Mesenchymal stem cell (in vitro differentiated cells and primary cell): ENCODE measurements at regions not wholly inside any gene's neighbourhood (a gene's known extent, or its start where the extent isn't known, plus 50 kb on each side); places are given as distances from the start of the nearest gene placed in this dataset.

Experiments used
- DNase-seq: peaks from one replicate; pipeline ENCODE4 v3.0.0-alpha.2; 2013
- H2AFZ ChIP-seq: one replicate; pipeline ENCODE4 v1.6.1; 2013; ENCODE audit warnings: low read depth, mild to moderate bottlenecking, control low read depth, inconsistent platforms, low read length, moderate library complexity
- H2AK5ac ChIP-seq: 2 replicates; pipeline ENCODE4 v1.6.1; 2013; ENCODE audit warnings: low read length, moderate library complexity, mild to moderate bottlenecking, inconsistent platforms; ENCODE audit not compliant: severe bottlenecking
- H2BK120ac ChIP-seq: one replicate; pipeline ENCODE4 v1.6.1; 2013; ENCODE audit warnings: low read depth, mild to moderate bottlenecking, inconsistent platforms, low read length, moderate library complexity
- H2BK12ac ChIP-seq, 2 experiments: one replicate each; pipeline ENCODE4 v1.6.1; 2013; ENCODE audit warnings: inconsistent platforms in 2 of 2, low read length in 2 of 2, mild to moderate bottlenecking in 2 of 2, moderate library complexity in 2 of 2, control low read depth in 1 of 2
- H2BK15ac ChIP-seq: one replicate; pipeline ENCODE4 v1.6.1; 2013; ENCODE audit warnings: mild to moderate bottlenecking, low read depth, inconsistent platforms; ENCODE audit not compliant: poor library complexity, severe bottlenecking
- H2BK5ac ChIP-seq: 2 replicates; pipeline ENCODE4 v1.6.1; 2013; ENCODE audit warnings: low read depth, mild to moderate bottlenecking, low read length, control low read depth, inconsistent platforms; ENCODE audit not compliant: poor library complexity, severe bottlenecking
- H3K14ac ChIP-seq, 2 experiments: one replicate each; pipeline ENCODE4 v1.6.1; 2013; ENCODE audit warnings: inconsistent platforms in 2 of 2, low read length in 2 of 2, control low read depth in 1 of 2, mild to moderate bottlenecking in 1 of 2, moderate library complexity in 1 of 2
- H3K18ac ChIP-seq, 2 experiments: one replicate each; pipeline ENCODE4 v1.6.1; 2013; ENCODE audit warnings: inconsistent platforms in 2 of 2, low read length in 2 of 2, control low read depth in 1 of 2, low read depth in 1 of 2, mild to moderate bottlenecking in 1 of 2
- H3K23ac ChIP-seq, 2 experiments: one replicate each; pipeline ENCODE4 v1.6.1; 2013; ENCODE audit warnings: inconsistent platforms in 2 of 2, low read length in 2 of 2, mild to moderate bottlenecking in 2 of 2, moderate library complexity in 2 of 2, control low read depth in 1 of 2
- H3K27ac ChIP-seq: 2 replicates; pipeline ENCODE4 v1.5.1; 2013; ENCODE audit warnings: mild to moderate bottlenecking, moderate library complexity, low read length, control low read depth, inconsistent platforms; ENCODE audit not compliant: poor library complexity, severe bottlenecking
- H3K27me3 ChIP-seq, 2 experiments: 2 replicates each; pipeline versions ENCODE4 v1.6.1 to v1.7.0; 2013; ENCODE audit warnings: low read length in 2 of 2, mild to moderate bottlenecking in 2 of 2, moderate library complexity in 2 of 2, control low read depth in 1 of 2, inconsistent platforms in 1 of 2; ENCODE audit not compliant: control insufficient read depth in 1 of 2, insufficient read depth in 1 of 2
- H3K36me3 ChIP-seq, 2 experiments: 2 replicates each; pipeline versions ENCODE4 v1.6.1 to v1.7.0; 2013; ENCODE audit warnings: low read length in 2 of 2, control low read depth in 1 of 2, inconsistent platforms in 1 of 2, low read depth in 1 of 2, mild to moderate bottlenecking in 1 of 2; ENCODE audit not compliant: insufficient read depth in 2 of 2, control insufficient read depth in 1 of 2
- H3K4ac ChIP-seq, 2 experiments: one replicate each; pipeline ENCODE4 v1.6.1; 2013; ENCODE audit warnings: inconsistent platforms in 2 of 2, low read length in 2 of 2, mild to moderate bottlenecking in 2 of 2, moderate library complexity in 2 of 2, control low read depth in 1 of 2, low read depth in 1 of 2
- H3K4me1 ChIP-seq: 2 replicates; pipeline ENCODE4 v1.6.1; 2013; ENCODE audit warnings: low read depth, low read length, control low read depth; ENCODE audit not compliant: control insufficient read depth, insufficient read depth
- H3K4me2 ChIP-seq: 2 replicates; pipeline ENCODE4 v1.6.1; 2013; ENCODE audit warnings: low read length, mild to moderate bottlenecking, inconsistent platforms; ENCODE audit not compliant: poor library complexity, severe bottlenecking
- H3K4me3 ChIP-seq, 2 experiments: 2 replicates each; pipeline versions ENCODE4 v1.5.1 to v1.7.0; 2013; ENCODE audit warnings: low read length in 2 of 2, mild to moderate bottlenecking in 2 of 2, control low read depth in 1 of 2, low read depth in 1 of 2; ENCODE audit not compliant: insufficient read depth in 1 of 2
- H3K79me1 ChIP-seq: replicated peaks from 2 replicates; pipeline ENCODE4 v1.6.1; 2013; ENCODE audit warnings: mild to moderate bottlenecking, control low read depth, low read length, inconsistent platforms; ENCODE audit not compliant: poor library complexity, severe bottlenecking
- H3K9ac ChIP-seq: 2 replicates; pipeline ENCODE4 v1.7.0; 2013; ENCODE audit warnings: mild to moderate bottlenecking, low read length, moderate library complexity
- H3K9me3 ChIP-seq: 2 replicates; pipeline ENCODE4 v1.7.0; 2013; ENCODE audit warnings: mild to moderate bottlenecking, low read length; ENCODE audit not compliant: control insufficient read depth
- H4K8ac ChIP-seq: one replicate; pipeline ENCODE4 v1.6.1; 2013; ENCODE audit warnings: inconsistent platforms, mild to moderate bottlenecking, low read length, moderate library complexity
- H4K91ac ChIP-seq: one replicate; pipeline ENCODE4 v1.6.1; 2013; ENCODE audit warnings: mild to moderate bottlenecking, low read length, inconsistent platforms
- WGBS: methylation state at CpG from one replicate; pipeline ENCODE4 v1.1.7; 2013; ENCODE audit warnings: mixed read lengths; 5-methylcytosine and 5-hydroxymethylcytosine counted together

DNA sequence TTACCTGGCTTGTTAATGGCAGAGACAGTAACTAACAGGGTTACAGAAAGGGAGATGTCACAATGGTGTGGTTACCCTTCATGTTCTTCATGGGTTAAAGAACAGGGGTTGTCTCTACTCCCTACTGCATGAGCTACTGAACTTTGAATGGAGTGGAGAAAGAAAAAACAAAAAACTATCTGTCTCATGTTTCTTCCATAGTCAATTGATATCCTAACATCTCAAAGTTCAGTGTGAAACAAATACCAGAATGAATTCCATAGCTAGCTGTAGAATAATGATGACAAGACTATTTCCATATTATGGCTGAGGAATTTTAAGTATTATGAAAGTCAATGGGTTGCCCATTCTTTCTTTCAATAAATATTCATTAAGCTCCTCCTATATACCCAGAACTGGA, 161.3 kb upstream of the LPP start:
- Histone ChIP-seq H4K8ac (no peak overlapping the region), H3K4ac (no peak overlapping the region)

DNA sequence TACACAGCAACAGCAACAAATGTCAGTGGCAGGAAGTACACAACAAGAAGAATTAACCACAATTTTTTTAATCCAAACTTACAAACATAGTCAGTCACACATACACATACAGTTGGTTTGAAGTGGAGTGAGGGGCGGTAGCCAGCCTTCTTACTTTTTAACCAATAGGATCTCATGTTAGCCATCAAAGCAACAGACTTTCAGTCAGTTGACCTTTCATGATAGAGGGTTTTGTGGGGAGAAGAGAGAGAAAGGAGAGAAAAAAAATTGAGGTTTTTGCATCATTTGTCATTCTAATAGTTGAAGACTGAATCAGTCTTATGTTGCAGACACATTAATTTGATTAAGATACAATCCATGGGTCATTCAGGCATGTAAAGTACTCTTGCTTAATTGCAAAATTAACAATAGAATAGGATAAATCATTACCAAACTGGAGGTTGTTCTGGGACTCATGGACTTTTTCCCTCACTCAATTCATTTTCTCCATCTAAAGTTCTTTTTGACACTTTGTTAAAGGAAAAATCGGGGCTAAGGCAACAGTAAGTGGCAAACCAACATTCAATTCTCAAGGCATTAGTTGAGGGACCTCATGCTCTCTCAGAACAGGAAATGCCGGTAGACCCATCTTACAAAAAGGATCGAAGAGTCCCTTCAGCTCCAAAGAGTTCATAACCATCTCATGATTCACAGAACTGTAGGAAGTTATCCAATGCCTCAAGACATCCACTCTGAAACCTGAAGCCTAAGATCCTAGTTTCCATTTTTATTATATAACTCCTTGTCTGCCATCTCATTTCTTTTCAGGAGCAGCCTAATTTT, 159.5 kb upstream of the LPP start:
- Histone ChIP-seq H3K4me2 (no peak overlapping the region), H2BK15ac (no peak overlapping the region), H2BK120ac (no peak overlapping the region), H3K9me3 (no peaks in the 10 kb centered on the region), H3K9ac (no peak overlapping the region), H3K14ac (no peak overlapping the region), H3K79me1 (no peaks in the 10 kb centered on the region), H3K27ac (no peak overlapping the region), H2AFZ (no peak overlapping the region), H3K4ac (no peak overlapping the region), H3K36me3 (no peaks in the 10 kb centered on the region), H4K8ac (no peak overlapping the region), H4K91ac (no peak overlapping the region), H2BK5ac (no peak overlapping the region), H2BK12ac (no peak overlapping the region), H3K4me1 (peaks cover 5% of the 10 kb centered on the region), H3K4me3 (no peak overlapping the region), H3K23ac (no peak overlapping the region), H3K27me3 (no peaks in the 10 kb centered on the region), H3K18ac (no peak overlapping the region), H2AK5ac (no peak overlapping the region)
- 65% methylated on average over 3 of the region's 4 CpGs for WGBS
- peak; percentile 31 for DNase-seq

More for the DNA sequence above, 161.3 kb upstream of the LPP start:
- Histone ChIP-seq H3K4me2 (no peak overlapping the region), H3K4me1 (peaks cover 7% of the 10 kb centered on the region), H3K79me1 (no peaks in the 10 kb centered on the region), H3K18ac (no peak overlapping the region), H2BK12ac (no peak overlapping the region), H3K27me3 (no peaks in the 10 kb centered on the region), H4K91ac (no peak overlapping the region), H3K4me3 (no peak overlapping the region), H2AFZ (no peak overlapping the region), H3K36me3 (no peaks in the 10 kb centered on the region), H3K27ac (no peak overlapping the region), H3K23ac (no peak overlapping the region), H2BK5ac (no peak overlapping the region), H2BK120ac (no peak overlapping the region), H3K14ac (no peak overlapping the region), H3K9ac (no peak overlapping the region), H2AK5ac (no peak overlapping the region), H2BK15ac (no peak overlapping the region), H3K9me3 (no peaks in the 10 kb centered on the region)
- no peak for DNase-seq

DNA sequence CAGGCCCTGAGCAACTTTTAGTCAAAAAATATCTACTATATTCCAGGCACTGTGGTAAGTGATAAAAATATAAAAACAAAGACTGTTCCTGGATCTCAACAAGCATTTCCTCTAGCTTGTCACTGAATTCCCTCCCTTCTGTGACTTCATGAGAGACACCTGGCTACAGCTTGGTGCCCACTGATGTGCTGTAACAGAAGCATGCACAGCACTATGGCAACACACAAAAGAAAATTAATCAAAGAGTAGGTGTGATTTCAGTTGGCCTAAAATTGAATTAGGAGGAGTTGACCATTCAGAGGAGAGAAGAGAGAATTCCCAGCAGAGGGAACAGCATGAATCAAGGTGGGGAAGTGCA, 158.9 kb upstream of the LPP start:
- Histone ChIP-seq H2BK12ac (no peak overlapping the region), H2AFZ (no peak overlapping the region), H3K14ac (no peak overlapping the region), H3K9ac (no peak overlapping the region), H3K4me3 (no peak overlapping the region), H3K27me3 (no peaks in the 10 kb centered on the region), H2AK5ac (no peak overlapping the region), H4K8ac (no peak overlapping the region), H2BK15ac (no peak overlapping the region), H3K27ac (no peak overlapping the region), H4K91ac (no peak overlapping the region), H3K36me3 (no peaks in the 10 kb centered on the region), H3K23ac (no peak overlapping the region), H3K4ac (no peak overlapping the region), H3K9me3 (no peaks in the 10 kb centered on the region), H3K4me1 (no peaks in the 10 kb centered on the region), H2BK5ac (no peak overlapping the region), H2BK120ac (no peak overlapping the region), H3K4me2 (no peak overlapping the region), H3K18ac (no peak overlapping the region), H3K79me1 (no peaks in the 10 kb centered on the region)
- DNase-seq = no peak

DNA sequence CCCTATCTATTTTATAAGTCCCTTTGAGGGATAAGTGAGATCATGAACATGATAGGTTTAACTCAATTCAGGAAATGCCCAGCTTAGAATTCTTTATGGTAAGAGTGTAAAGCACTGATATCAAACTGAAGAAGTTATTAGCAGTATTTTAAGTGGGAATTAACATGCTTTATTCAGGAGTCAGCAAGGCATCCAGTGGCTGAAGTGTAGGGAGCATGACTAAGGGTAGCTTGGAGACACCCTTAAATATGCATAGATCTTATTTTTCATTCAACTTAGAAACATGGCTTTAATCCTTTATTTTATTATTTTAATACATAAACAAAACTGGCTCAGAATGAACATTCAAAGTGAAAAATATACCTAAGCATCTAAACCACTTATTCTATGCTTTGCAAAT, 158.3 kb upstream of the LPP start:
- Histone ChIP-seq H3K4me1 (peaks cover 2% of the 10 kb centered on the region), H2BK12ac (no peak overlapping the region), H2AK5ac (no peak overlapping the region), H2AFZ (no peak overlapping the region), H3K4ac (no peak overlapping the region), H3K79me1 (no peaks in the 10 kb centered on the region), H3K9me3 (no peaks in the 10 kb centered on the region), H3K4me3 (no peak overlapping the region), H2BK120ac (no peak overlapping the region), H3K36me3 (no peaks in the 10 kb centered on the region), H3K27me3 (no peaks in the 10 kb centered on the region), H3K14ac (no peak overlapping the region), H4K8ac (no peak overlapping the region), H2BK15ac (no peak overlapping the region), H4K91ac (no peak overlapping the region), H2BK5ac (no peak overlapping the region), H3K23ac (no peak overlapping the region), H3K4me2 (no peak overlapping the region), H3K9ac (no peak overlapping the region), H3K18ac (no peak overlapping the region), H3K27ac (no peak overlapping the region)
- no peak for DNase-seq
